ENCODE measurements at regions not wholly inside any gene's neighbourhood (a gene's known extent, or its start where the extent isn't known, plus 50 kb on each side); places are given as distances from the start of the nearest gene placed in this dataset.

DNA sequence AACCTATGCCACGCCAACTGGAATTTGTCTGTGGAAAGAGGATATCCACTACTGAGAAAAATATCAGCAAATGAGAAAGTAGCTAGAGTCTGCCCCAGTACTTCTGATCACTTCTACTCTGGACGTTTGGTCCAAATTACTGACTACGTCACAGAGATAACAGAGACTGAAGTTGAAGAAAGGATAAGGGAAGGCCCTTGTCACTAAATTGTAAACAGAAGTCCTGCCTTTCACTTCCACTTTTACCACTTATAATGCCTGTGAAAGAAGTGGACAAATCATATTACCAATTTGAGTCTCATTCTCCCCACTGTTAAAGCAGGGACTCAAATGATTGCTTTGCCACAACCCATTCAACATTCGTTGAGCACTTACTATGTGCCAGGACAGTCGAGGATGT lies 173.9 kb upstream of the ERBB4 start:
- Mint-ChIP-seq H3K4me1 (ENCODE audit: unreplicated experiment) (peaks cover 17% of the 10 kb centered on the region), H3K9me3 (ENCODE audit: unreplicated experiment) (no peaks in the 10 kb centered on the region), H3K4me3 (ENCODE audit: unreplicated experiment) (no peak overlapping the region), H3K27ac (ENCODE audit: unreplicated experiment) (no peak overlapping the region), H3K36me3 (ENCODE audit: unreplicated experiment) (no peaks in the 10 kb centered on the region), H3K27me3 (ENCODE audit: unreplicated experiment) (peaks cover 2% of the 10 kb centered on the region)
- TF ChIP-seq, protein P1, sequence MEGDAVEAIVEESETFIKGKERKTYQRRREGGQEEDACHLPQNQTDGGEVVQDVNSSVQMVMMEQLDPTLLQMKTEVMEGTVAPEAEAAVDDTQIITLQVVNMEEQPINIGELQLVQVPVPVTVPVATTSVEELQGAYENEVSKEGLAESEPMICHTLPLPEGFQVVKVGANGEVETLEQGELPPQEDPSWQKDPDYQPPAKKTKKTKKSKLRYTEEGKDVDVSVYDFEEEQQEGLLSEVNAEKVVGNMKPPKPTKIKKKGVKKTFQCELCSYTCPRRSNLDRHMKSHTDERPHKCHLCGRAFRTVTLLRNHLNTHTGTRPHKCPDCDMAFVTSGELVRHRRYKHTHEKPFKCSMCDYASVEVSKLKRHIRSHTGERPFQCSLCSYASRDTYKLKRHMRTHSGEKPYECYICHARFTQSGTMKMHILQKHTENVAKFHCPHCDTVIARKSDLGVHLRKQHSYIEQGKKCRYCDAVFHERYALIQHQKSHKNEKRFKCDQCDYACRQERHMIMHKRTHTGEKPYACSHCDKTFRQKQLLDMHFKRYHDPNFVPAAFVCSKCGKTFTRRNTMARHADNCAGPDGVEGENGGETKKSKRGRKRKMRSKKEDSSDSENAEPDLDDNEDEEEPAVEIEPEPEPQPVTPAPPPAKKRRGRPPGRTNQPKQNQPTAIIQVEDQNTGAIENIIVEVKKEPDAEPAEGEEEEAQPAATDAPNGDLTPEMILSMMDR (IDR thresholded peaks at IDR 0.05), result no peak
- DNase-seq (ENCODE audit: extremely low spot score, unreplicated experiment), result no peak

DNA sequence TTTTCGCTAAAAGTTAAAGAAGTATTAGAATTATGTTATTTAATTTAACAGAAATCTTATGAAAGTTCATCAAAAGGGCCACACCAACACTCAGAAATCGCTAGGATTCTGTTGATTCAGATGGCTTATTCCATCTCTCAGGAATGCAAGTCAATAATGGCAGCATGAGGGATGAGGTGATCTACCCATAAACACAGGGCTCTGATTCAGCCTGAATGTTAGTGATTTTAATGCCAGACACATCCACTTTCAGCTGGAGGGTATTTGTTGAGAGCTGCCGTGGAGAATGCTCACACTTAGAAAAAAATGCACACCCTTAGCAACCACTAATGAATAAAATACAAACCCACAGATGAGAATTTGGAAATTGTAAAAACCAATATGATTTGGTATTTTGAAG lies 173.3 kb upstream of the ERBB4 start:
- TF ChIP-seq, protein P1 (IDR thresholded peaks at IDR 0.05), result no peak
- Mint-ChIP-seq H3K4me3 (ENCODE audit: unreplicated experiment) (no peak overlapping the region), H3K9me3 (ENCODE audit: unreplicated experiment) (no peaks in the 10 kb centered on the region), H3K4me1 (ENCODE audit: unreplicated experiment) (peaks cover 17% of the 10 kb centered on the region), H3K27ac (ENCODE audit: unreplicated experiment) (no peak overlapping the region), H3K36me3 (ENCODE audit: unreplicated experiment) (no peaks in the 10 kb centered on the region), H3K27me3 (ENCODE audit: unreplicated experiment) (peaks cover 2% of the 10 kb centered on the region)
- no peak for DNase-seq (ENCODE audit: extremely low spot score, unreplicated experiment)

DNA sequence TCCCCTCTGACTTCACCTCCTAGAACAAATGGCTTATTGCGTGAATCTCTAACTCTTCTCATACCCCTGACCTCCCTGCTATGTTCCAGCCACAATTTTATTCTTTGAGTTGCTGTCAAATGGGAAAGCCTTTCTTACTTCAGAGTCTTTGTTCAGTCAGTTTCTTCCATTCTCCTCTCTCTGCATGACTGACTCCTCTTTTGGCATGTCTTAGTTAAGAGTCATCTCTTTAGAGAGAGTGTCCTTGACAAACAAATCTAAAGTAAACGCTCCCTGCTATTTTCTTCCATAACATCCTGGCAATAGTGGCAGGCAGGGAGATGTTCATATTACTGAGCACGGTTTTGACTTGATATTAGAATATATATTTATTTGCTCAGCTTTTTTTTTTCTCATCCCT lies 170.7 kb upstream of the ERBB4 start:
- H3K36me3 Mint-ChIP-seq (ENCODE audit: unreplicated experiment), result no peaks in the 10 kb centered on the region
- no peaks in the 10 kb centered on the region for H3K27me3 Mint-ChIP-seq (ENCODE audit: unreplicated experiment)
- H3K27ac Mint-ChIP-seq (ENCODE audit: unreplicated experiment), result no peak overlapping the region
- TF ChIP-seq, protein P1 (IDR thresholded peaks at IDR 0.05), result no peak
- H3K4me3 Mint-ChIP-seq (ENCODE audit: unreplicated experiment), result no peak overlapping the region
- DNase-seq (ENCODE audit: extremely low spot score, unreplicated experiment), result no peak
- H3K9me3 Mint-ChIP-seq (ENCODE audit: unreplicated experiment), result no peaks in the 10 kb centered on the region
- peaks cover 17% of the 10 kb centered on the region for H3K4me1 Mint-ChIP-seq (ENCODE audit: unreplicated experiment)

DNA sequence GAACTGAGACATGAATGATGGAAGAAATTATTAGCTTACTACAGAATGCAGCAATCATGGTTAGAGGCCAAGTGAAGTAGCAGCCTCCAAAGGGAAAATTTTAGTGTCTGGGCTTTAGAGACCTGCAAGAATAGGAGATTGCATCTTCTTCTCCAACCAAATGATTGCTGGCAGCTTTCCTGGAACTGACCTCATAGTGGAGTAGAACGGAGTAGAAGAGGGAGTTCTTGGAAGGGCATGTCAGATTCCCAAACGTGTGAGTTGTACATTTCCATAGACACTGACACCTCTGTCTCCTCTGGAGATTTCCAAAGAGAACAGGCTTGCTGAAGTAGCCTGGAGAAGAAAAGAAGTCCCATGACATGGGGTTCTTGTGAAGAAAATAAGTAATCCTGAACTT lies 169.8 kb upstream of the ERBB4 start:
- H3K4me1 Mint-ChIP-seq (ENCODE audit: unreplicated experiment), result peaks cover 14% of the 10 kb centered on the region
- no peak overlapping the region for H3K27ac Mint-ChIP-seq (ENCODE audit: unreplicated experiment)
- no peaks in the 10 kb centered on the region for H3K9me3 Mint-ChIP-seq (ENCODE audit: unreplicated experiment)
- no peak for DNase-seq (ENCODE audit: extremely low spot score, unreplicated experiment)
- no peaks in the 10 kb centered on the region for H3K36me3 Mint-ChIP-seq (ENCODE audit: unreplicated experiment)
- H3K4me3 Mint-ChIP-seq (ENCODE audit: unreplicated experiment), result no peak overlapping the region
- no peaks in the 10 kb centered on the region for H3K27me3 Mint-ChIP-seq (ENCODE audit: unreplicated experiment)
- TF ChIP-seq, protein P1 (IDR thresholded peaks at IDR 0.05), result no peak

DNA sequence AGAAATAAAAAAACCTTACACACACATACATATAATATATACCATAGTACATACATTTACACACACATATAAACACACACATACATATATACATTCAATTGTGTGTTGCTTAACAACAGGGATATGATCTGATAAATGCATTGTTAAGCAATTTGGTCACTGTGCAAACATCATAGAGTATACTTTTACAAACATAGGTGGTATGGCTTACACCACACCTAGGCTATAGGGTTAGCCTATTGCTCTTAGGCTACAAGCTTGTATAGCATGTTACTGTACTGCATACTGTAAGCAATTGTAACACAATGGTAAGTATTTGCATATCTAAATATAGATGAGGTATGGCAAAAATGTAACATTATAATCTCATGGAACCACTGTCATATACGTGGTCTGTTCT lies 156.8 kb upstream of the ERBB4 start:
- Mint-ChIP-seq H3K4me3 (ENCODE audit: unreplicated experiment) (no peak overlapping the region), H3K4me1 (ENCODE audit: unreplicated experiment) (no peaks in the 10 kb centered on the region)

More for the DNA sequence above, 156.8 kb upstream of the ERBB4 start:
- no peak overlapping the region for H3K27ac Mint-ChIP-seq (ENCODE audit: unreplicated experiment)
- no peaks in the 10 kb centered on the region for H3K36me3 Mint-ChIP-seq (ENCODE audit: unreplicated experiment)
- H3K27me3 Mint-ChIP-seq (ENCODE audit: unreplicated experiment), result no peaks in the 10 kb centered on the region
- TF ChIP-seq, protein P1 (IDR thresholded peaks at IDR 0.05), result no peak
- no peaks in the 10 kb centered on the region for H3K9me3 Mint-ChIP-seq (ENCODE audit: unreplicated experiment)
- DNase-seq (ENCODE audit: extremely low spot score, unreplicated experiment), result no peak
